ENCODE measurements at regions not wholly inside any gene's neighbourhood (a gene's known extent, or its start where the extent isn't known, plus 50 kb on each side); places are given as distances from the start of the nearest gene placed in this dataset.

- ATAC-seq (ENCODE audit: low read depth): no peak
- intact Hi-C loops (cut with micrococcal nuclease) (no loop called here), in situ Hi-C loops (cut with MboI; ENCODE audit: low sequenced_read_pairs) (no loop called here), dilution Hi-C loops (cut with HindIII; ENCODE audit: low sequenced_read_pairs, unreplicated experiment) (no loop called here)
- Histone ChIP-seq H4K5ac (ENCODE audit: low read depth, low read length) (no peak overlapping the region), H3K27ac (ENCODE audit: insufficient read depth, low read length) (no peak overlapping the region), H4K8ac (ENCODE audit: low read depth in 2 of 2, low read length in 2 of 2) (no peak overlapping the region), H2BK120ac (ENCODE audit: low read depth, low read length) (no peak overlapping the region), H3K9me3 (ENCODE audit: control insufficient read depth, insufficient read depth, low read length) (no peaks in the 10 kb centered on the region), H3K9me1 (ENCODE audit: insufficient read depth, low read length) (no peaks in the 10 kb centered on the region), H3K9ac (ENCODE audit: low read depth, low read length) (no peak overlapping the region), H2BK15ac (ENCODE audit: low read depth, low read length) (no peak overlapping the region), H3K23ac (ENCODE audit: low read depth, low read length) (no peak overlapping the region), H3K4ac (ENCODE audit: low read depth, low read length) (no peak overlapping the region), H3K4me3 (ENCODE audit: insufficient read depth, low read depth, low read length) (no peak overlapping the region), H2AK5ac (ENCODE audit: low read depth, low read length) (no peak overlapping the region), H3K36me3 (ENCODE audit: control insufficient read depth, insufficient read depth, low read length) (no peaks in the 10 kb centered on the region), H3K18ac (ENCODE audit: low read depth, low read length) (no peak overlapping the region), H4K91ac (ENCODE audit: insufficient read depth, low read depth, low read length) (no peak overlapping the region), H2AFZ (replicated peaks; ENCODE audit: low read length, poor library complexity) (no peak overlapping the region), H3K79me1 (ENCODE audit: low read depth in 1 of 2, low read length in 2 of 2) (no peaks in the 10 kb centered on the region), H4K20me1 (ENCODE audit: insufficient read depth, low read length) (no peaks in the 10 kb centered on the region), H2BK20ac (ENCODE audit: low read depth, low read length) (no peak overlapping the region), H3K14ac (replicated peaks; ENCODE audit: low read depth, low read length) (no peak overlapping the region), H3K4me1 (ENCODE audit: control insufficient read depth, insufficient read depth, low read length) (no peaks in the 10 kb centered on the region), H3K56ac (ENCODE audit: extremely low read depth, insufficient read depth, low read length) (no peak overlapping the region), H2AK9ac (replicated peaks; ENCODE audit: low read depth, low read length, poor library complexity) (no peak overlapping the region), H2BK5ac (ENCODE audit: low read depth, low read length, poor library complexity, severe bottlenecking) (no peak overlapping the region), H3K4me2 (ENCODE audit: low read depth, low read length) (no peak overlapping the region), H3K27me3 (ENCODE audit: control insufficient read depth, insufficient read depth, low read length) (no peaks in the 10 kb centered on the region; the same call in none of the 2 replicates)
- ChIA-PET POLR2A (ENCODE audit: unreplicated experiment) (no interaction called here), CTCF (interaction anchor here (0.9 kb wide), 1 partner anchor 104 kb away, joined by 3 read pairs; no protein-coding TSS in a partner anchor)
- BruUV-seq (replicated peaks): no TSS peak
- WGBS, 2 experiments (ENCODE audit: extremely low coverage in 2 of 2, insufficient read length in 1 of 2): no CpG with 5 or more reads among the region's 3 CpGs
- TF ChIP-seq MXI1 (IDR thresholded peaks at IDR 0.05; ENCODE audit: borderline replicate concordance, low read depth, low read length) (no peak), CTCF (conservative IDR thresholded peaks at IDR 0.05; ENCODE audit: low read depth, low read length) (no peak), RCOR1 (IDR thresholded peaks at IDR 0.05; ENCODE audit: insufficient replicate concordance, low read length) (no peak), RAD21 (IDR thresholded peaks at IDR 0.05; ENCODE audit: low read length) (no peak), CHD1 (IDR thresholded peaks at IDR 0.05; ENCODE audit: low read depth, low read length) (no peak), CEBPB (IDR thresholded peaks at IDR 0.05; ENCODE audit: low read depth, low read length) (no peak), SMC3 (IDR thresholded peaks at IDR 0.05; ENCODE audit: low read depth, low read length) (no peak), POLR2A (IDR thresholded peaks at IDR 0.05; ENCODE audit: low read depth, low read length) (no peak), RFX5 (IDR thresholded peaks at IDR 0.05; ENCODE audit: low read depth, low read length) (no peak), MAFK (IDR thresholded peaks at IDR 0.05; ENCODE audit: low read depth, low read length) (no peak), ELK1 (IDR thresholded peaks at IDR 0.05; ENCODE audit: borderline replicate concordance, low read depth, low read length) (no peak), USF2 (IDR thresholded peaks at IDR 0.05; ENCODE audit: low read depth, low read length) (no peak), NFE2L2 (IDR thresholded peaks at IDR 0.05; ENCODE audit: low read depth, low read length) (no peak), BHLHE40 (IDR thresholded peaks at IDR 0.05; ENCODE audit: low read depth, low read length) (no peak), FOS (IDR thresholded peaks at IDR 0.05; ENCODE audit: low read depth, low read length) (no peak), MAZ (IDR thresholded peaks at IDR 0.05; ENCODE audit: borderline replicate concordance, low read depth, low read length) (no peak)
- no peak for DNase-seq
Observed at GRCh38 chr1:87264976-87265375, 63.7 kb upstream of the LMO4 start.

All from IMR-90 (cell line).